Neural cell (in vitro differentiated cells): ENCODE measurements at regions not wholly inside any gene's neighbourhood (a gene's known extent, or its start where the extent isn't known, plus 50 kb on each side); places are given as distances from the start of the nearest gene placed in this dataset.

Source experiments
- CTCF ChIP-seq: fragments of 450-650 bp; IDR thresholded peaks from 2 replicates; pipeline ENCODE4 v1.5.1; 2014; ENCODE audit warnings: antibody characterized with exemption, mild to moderate bottlenecking, moderate library complexity; ENCODE audit not compliant: poor library complexity, severe bottlenecking
- EP300 ChIP-seq: fragments of 450-650 bp; conservative IDR thresholded peaks from 2 replicates; pipeline ENCODE4 v1.6.1; 2014; ENCODE audit warnings: antibody characterized with exemption, mild to moderate bottlenecking, moderate library complexity; ENCODE audit not compliant: poor library complexity, severe bottlenecking
- EZH2 ChIP-seq: fragments of 200-600, 300-800 bp; shearing (Covaris generic), sonication (generic); IDR thresholded peaks from 2 replicates; pipeline ENCODE4 v1.6.1; 2014; ENCODE audit warnings: antibody characterized with exemption, low read length, borderline replicate concordance, mild to moderate bottlenecking; ENCODE audit not compliant: insufficient read depth, poor library complexity, severe bottlenecking
- MXI1 ChIP-seq: fragments of 450-650 bp; conservative IDR thresholded peaks from 2 replicates; pipeline ENCODE4 v1.6.1; 2014; ENCODE audit warnings: antibody characterized with exemption, mild to moderate bottlenecking; ENCODE audit not compliant: poor library complexity, severe bottlenecking
- POLR2AphosphoS5 ChIP-seq: IDR thresholded peaks from 2 replicates; pipeline ENCODE4 v1.6.1; 2012
- REST ChIP-seq: IDR thresholded peaks from 2 replicates; pipeline ENCODE4 v1.6.1; 2012; ENCODE audit warnings: borderline replicate concordance
- SMC3 ChIP-seq: fragments of 450-650 bp; conservative IDR thresholded peaks from 2 replicates; pipeline ENCODE4 v1.6.1; 2014; ENCODE audit warnings: antibody characterized with exemption, mild to moderate bottlenecking, moderate library complexity; ENCODE audit not compliant: poor library complexity
- TAF1 ChIP-seq: IDR thresholded peaks from 2 replicates; pipeline ENCODE4 v1.6.1; 2012; ENCODE audit warnings: low read depth

DNA sequence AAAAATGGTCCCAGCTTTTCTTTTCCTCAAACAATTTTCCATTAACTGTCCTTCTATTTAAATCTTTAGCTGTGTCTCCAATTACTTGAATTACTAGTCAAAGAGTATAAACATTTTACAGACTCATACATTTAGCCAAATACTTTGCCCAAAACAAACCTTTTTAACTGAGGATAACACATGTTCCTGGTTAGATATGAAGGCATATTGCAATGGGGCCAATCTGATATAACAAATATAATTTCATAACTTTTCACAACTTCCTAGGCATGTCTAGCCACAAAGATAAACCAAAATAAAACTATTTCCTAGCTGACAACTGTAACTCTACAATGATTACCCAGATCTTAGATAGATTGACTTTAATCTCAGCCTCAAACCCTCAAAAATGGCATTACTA is 247.5 kb upstream of the ZNF521 start:
- TF ChIP-seq CTCF (no peak), POLR2AphosphoS5 (no peak), REST (no peak), EP300 (no peak), TAF1 (no peak), EZH2 (no peak), MXI1 (no peak), SMC3 (no peak)
